ENCODE measurements at regions not wholly inside any gene's neighbourhood (a gene's known extent, or its start where the extent isn't known, plus 50 kb on each side); places are given as distances from the start of the nearest gene placed in this dataset.

DNA sequence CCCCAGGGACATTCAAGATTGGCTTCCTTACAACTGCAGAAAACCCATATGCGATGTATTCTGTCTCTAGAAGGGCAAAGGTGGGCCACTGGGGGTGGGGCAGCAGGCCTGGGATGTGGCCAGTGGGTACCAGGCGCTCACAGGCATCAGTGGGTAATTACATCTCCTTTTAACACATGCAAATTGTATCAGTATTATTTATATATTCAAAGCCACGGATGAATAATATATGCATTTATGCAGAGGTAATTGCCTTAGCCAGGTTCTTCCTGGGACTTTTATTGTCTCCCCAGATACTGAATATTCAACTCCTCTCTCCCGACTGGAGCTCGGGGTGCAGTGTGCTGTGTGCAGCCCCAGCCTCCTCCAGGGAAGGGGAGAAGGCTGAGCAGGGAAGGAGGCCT, 109.4 kb upstream of the MVB12B start:
- no peaks in the 10 kb centered on the region for H3K4me1 ChIP-seq (ENCODE audit: control insufficient read depth, extremely low read depth, insufficient read depth, low read length)
- no peaks in the 10 kb centered on the region for H3K36me3 ChIP-seq (ENCODE audit: control insufficient read depth, insufficient read depth, low read length)
- no peaks in the 10 kb centered on the region for H3K9me3 ChIP-seq (ENCODE audit: control insufficient read depth, insufficient read depth, low read depth, low read length)
- H3K27ac ChIP-seq (ENCODE audit: insufficient read depth, low read length) = no peak overlapping the region
- H3K27me3 ChIP-seq (ENCODE audit: control insufficient read depth, insufficient read depth, low read length) = peaks cover 7% of the 10 kb centered on the region
- TF ChIP-seq CTCF (conservative IDR thresholded peaks at IDR 0.05 in 1 of 2, IDR thresholded peaks at IDR 0.05 in 1 of 2; ENCODE audit: low read depth in 1 of 2, low read length in 2 of 2) (no peak), EZH2 (IDR thresholded peaks at IDR 0.05; ENCODE audit: low read length, missing control alignments) (no peak)
- H2AFZ ChIP-seq (ENCODE audit: low read length) = no peak overlapping the region
- no peak overlapping the region for H3K9ac ChIP-seq (ENCODE audit: insufficient read depth, low read length)
- H4K20me1 ChIP-seq (ENCODE audit: control insufficient read depth, extremely low read depth, insufficient read depth, low read length) = no peaks in the 10 kb centered on the region
- DNase-seq (ENCODE audit: low read depth in 2 of 2) = no peak
- H3K4me3 ChIP-seq (replicated peaks in 1 of 4; ENCODE audit: control extremely low read depth in 1 of 4, insufficient read depth in 1 of 4, low read depth in 3 of 4, low read length in 4 of 4) = no peak overlapping the region
- no peak overlapping the region for H3K4me2 ChIP-seq (ENCODE audit: extremely low read depth, insufficient read depth, low read length)
- no peaks in the 10 kb centered on the region for H3K79me2 ChIP-seq (ENCODE audit: control insufficient read depth, insufficient read depth, low read length)

GRCh38 chr9:126217797-126218196, 108.8 kb upstream of the MVB12B start:
- Histone ChIP-seq H3K4me2 (ENCODE audit: extremely low read depth, insufficient read depth, low read length) (no peak overlapping the region), H3K9me3 (ENCODE audit: control insufficient read depth, insufficient read depth, low read depth, low read length) (no peaks in the 10 kb centered on the region), H3K9ac (ENCODE audit: insufficient read depth, low read length) (no peak overlapping the region), H3K27ac (ENCODE audit: insufficient read depth, low read length) (no peak overlapping the region), H3K79me2 (ENCODE audit: control insufficient read depth, insufficient read depth, low read length) (no peaks in the 10 kb centered on the region), H3K27me3 (ENCODE audit: control insufficient read depth, insufficient read depth, low read length) (peaks cover 12% of the 10 kb centered on the region), H2AFZ (ENCODE audit: low read length) (no peak overlapping the region), H3K4me1 (ENCODE audit: control insufficient read depth, extremely low read depth, insufficient read depth, low read length) (no peaks in the 10 kb centered on the region), H3K4me3 (replicated peaks in 1 of 4; ENCODE audit: control extremely low read depth in 1 of 4, insufficient read depth in 1 of 4, low read depth in 3 of 4, low read length in 4 of 4) (no peak overlapping the region), H3K36me3 (ENCODE audit: control insufficient read depth, insufficient read depth, low read length) (no peaks in the 10 kb centered on the region), H4K20me1 (ENCODE audit: control insufficient read depth, extremely low read depth, insufficient read depth, low read length) (no peaks in the 10 kb centered on the region)
- TF ChIP-seq EZH2 (IDR thresholded peaks at IDR 0.05; ENCODE audit: low read length, missing control alignments) (no peak), CTCF (conservative IDR thresholded peaks at IDR 0.05 in 1 of 2, IDR thresholded peaks at IDR 0.05 in 1 of 2; ENCODE audit: low read depth in 1 of 2, low read length in 2 of 2) (no peak)
- no peak for DNase-seq (ENCODE audit: low read depth in 2 of 2)

DNA sequence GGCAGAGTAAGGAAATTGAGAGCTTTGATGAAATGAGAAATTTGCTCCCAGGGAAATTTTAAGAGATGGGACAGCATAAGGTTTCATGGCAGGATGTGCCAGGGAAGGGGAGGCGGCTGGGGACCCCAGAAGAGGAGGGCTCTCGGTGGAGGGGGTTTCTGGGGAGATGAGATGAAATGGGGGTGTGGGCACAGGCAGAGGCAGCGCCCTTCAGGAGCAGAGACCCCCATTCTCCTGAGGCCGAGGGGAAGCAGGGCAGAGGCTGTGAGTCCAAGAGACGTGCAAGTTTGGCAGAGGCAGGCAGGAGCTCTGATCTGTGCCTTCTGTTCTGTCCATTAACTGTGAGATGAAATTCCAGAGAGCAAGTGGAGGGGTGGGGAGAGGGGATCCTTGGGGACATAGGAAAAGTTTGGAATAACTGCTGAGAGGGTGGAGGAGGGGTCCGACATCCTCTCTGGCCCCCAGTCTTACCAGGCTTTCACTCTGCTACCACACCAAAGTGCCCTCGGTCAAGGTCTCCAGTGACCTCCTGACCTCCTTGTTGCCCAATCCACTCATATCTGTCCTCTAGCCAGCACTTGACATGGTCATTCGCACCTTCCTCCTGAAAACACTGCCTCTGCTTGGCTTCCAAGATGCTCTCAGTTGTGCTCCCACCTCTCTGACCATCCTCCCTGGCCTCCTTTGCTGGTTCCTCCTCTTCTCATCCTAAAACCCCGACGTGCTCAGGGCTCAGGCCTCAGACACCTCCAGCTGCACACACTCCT, 108.1 kb upstream of the MVB12B start:
- Histone ChIP-seq H4K20me1 (ENCODE audit: control insufficient read depth, extremely low read depth, insufficient read depth, low read length) (no peaks in the 10 kb centered on the region), H3K9ac (ENCODE audit: insufficient read depth, low read length) (no peak overlapping the region), H3K27me3 (ENCODE audit: control insufficient read depth, insufficient read depth, low read length) (peaks cover 12% of the 10 kb centered on the region), H3K79me2 (ENCODE audit: control insufficient read depth, insufficient read depth, low read length) (no peaks in the 10 kb centered on the region), H3K27ac (ENCODE audit: insufficient read depth, low read length) (no peak overlapping the region), H3K4me3 (replicated peaks in 1 of 4; ENCODE audit: control extremely low read depth in 1 of 4, insufficient read depth in 1 of 4, low read depth in 3 of 4, low read length in 4 of 4) (no peak overlapping the region), H3K9me3 (ENCODE audit: control insufficient read depth, insufficient read depth, low read depth, low read length) (no peaks in the 10 kb centered on the region), H3K4me1 (ENCODE audit: control insufficient read depth, extremely low read depth, insufficient read depth, low read length) (no peaks in the 10 kb centered on the region), H3K36me3 (ENCODE audit: control insufficient read depth, insufficient read depth, low read length) (no peaks in the 10 kb centered on the region), H2AFZ (ENCODE audit: low read length) (no peak overlapping the region), H3K4me2 (ENCODE audit: extremely low read depth, insufficient read depth, low read length) (no peak overlapping the region)
- TF ChIP-seq CTCF (conservative IDR thresholded peaks at IDR 0.05 in 1 of 2, IDR thresholded peaks at IDR 0.05 in 1 of 2; ENCODE audit: low read depth in 1 of 2, low read length in 2 of 2) (no peak), EZH2 (IDR thresholded peaks at IDR 0.05; ENCODE audit: low read length, missing control alignments) (no peak)
- DNase-seq (ENCODE audit: low read depth in 2 of 2) = no peak

Measured in fibroblast of lung (primary cell).